GM12892 (cell line): ENCODE measurements at regions not wholly inside any gene's neighbourhood (a gene's known extent, or its start where the extent isn't known, plus 50 kb on each side); places are given as distances from the start of the nearest gene placed in this dataset.

Experiments
- POLR2A ChIP-seq: IDR thresholded peaks from 2 replicates; pipeline ENCODE4 v1.6.1; 2011; ENCODE audit warnings: low read depth, low read length, control low read depth
- POLR2AphosphoS5 ChIP-seq: IDR thresholded peaks from 2 replicates; pipeline ENCODE4 v1.6.1; 2011; ENCODE audit warnings: low read depth, low read length, control low read depth
- TAF1 ChIP-seq: IDR thresholded peaks from 2 replicates; pipeline ENCODE4 v1.6.1; 2011; ENCODE audit warnings: low read depth, mild to moderate bottlenecking, control low read depth, low read length, borderline replicate concordance

DNA sequence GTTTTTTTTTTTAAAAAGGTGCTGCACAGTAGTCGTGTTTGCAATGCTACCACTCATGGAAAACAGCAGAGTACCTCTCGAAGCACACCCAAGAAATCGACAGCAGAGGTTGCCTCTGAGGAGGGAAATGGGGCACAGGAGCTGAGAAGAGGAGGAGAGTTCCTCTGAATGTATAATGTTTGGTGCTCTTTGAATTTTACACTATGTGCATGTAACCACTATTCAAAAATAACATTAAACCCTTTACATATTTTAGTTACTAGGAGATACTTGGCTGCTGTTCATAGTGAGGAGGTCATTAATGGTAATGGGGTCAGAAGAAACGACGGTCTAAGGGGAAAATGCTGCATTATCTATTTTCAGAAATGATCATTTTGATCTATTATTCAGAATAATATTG lies 129.4 kb upstream of the CLEC14A start:
- TF ChIP-seq POLR2A, result no peak
- no peak for TF ChIP-seq POLR2AphosphoS5
- TF ChIP-seq TAF1, result no peak
